Activated gamma-delta T cell treated with Interleukin-2 at 50 U/mL for 16 hours (primary cell): ENCODE measurements at regions not wholly inside any gene's neighbourhood (a gene's known extent, or its start where the extent isn't known, plus 50 kb on each side); places are given as distances from the start of the nearest gene placed in this dataset.

Source experiments
- DNase-seq: peaks from one replicate; pipeline ENCODE4 v3.0.0-alpha.2; 2020

- no peak for DNase-seq
These were observed 73.9 kb upstream of the C16orf82 start for GRCh38 chr16:26992666-26993349.

- DNase-seq, result no peak
These were observed 73.2 kb upstream of the C16orf82 start for GRCh38 chr16:26993511-26993910.

GRCh38 chr16:26993963-26994362, 72.8 kb upstream of the C16orf82 start:
- no peak for DNase-seq

GRCh38 chr16:26995522-26995921, 71.2 kb upstream of the C16orf82 start:
- no peak for DNase-seq

- DNase-seq, result no peak
These were observed 61.3 kb upstream of the C16orf82 start for GRCh38 chr16:27005386-27005785.
